Natural killer cell (primary cell): ENCODE measurements at regions not wholly inside any gene's neighbourhood (a gene's known extent, or its start where the extent isn't known, plus 50 kb on each side); places are given as distances from the start of the nearest gene placed in this dataset.
"Not testable (repeated sequence)": the region's sequence is repeated elsewhere in the genome, so short reads cannot be mapped to it uniquely, and the experiment has no call there.

Experiments
- ATAC-seq, 3 donors: fragments of 150-1000 bp in 2 of 3; fragments of 200-7000 bp in 1 of 3; cut with Tn5 transposase; 1 replicate in 1 of 3; 2 replicates in 2 of 3; pipeline ENCODE4 v1.10.0; 2021; ENCODE audit warnings: mild to moderate bottlenecking in 2 of 3, moderate library complexity in 2 of 3
- DNase-seq, 2 donors: peaks; one replicate each; pipeline versions ENCODE4 v3.0.0 to v3.0.0-alpha.2; 2013 to 2021; ENCODE audit warnings: mixed read lengths in 1 of 2
- H3K27ac ChIP-seq: one replicate; pipeline ENCODE4 v1.5.1; 2013; ENCODE audit warnings: mild to moderate bottlenecking, low read length
- H3K27me3 ChIP-seq: one replicate; pipeline ENCODE4 v1.6.1; 2013; ENCODE audit warnings: low read length; ENCODE audit not compliant: control insufficient read depth, insufficient read depth
- H3K36me3 ChIP-seq: one replicate; pipeline ENCODE4 v1.6.1; 2013; ENCODE audit warnings: low read length; ENCODE audit not compliant: control insufficient read depth, insufficient read depth
- H3K4me1 ChIP-seq: one replicate; pipeline ENCODE4 v1.6.1; 2013; ENCODE audit warnings: low read length; ENCODE audit not compliant: control insufficient read depth, insufficient read depth
- H3K4me3 ChIP-seq: one replicate; pipeline ENCODE4 v1.5.1; 2013; ENCODE audit warnings: low read length
- H3K9me3 ChIP-seq: one replicate; pipeline ENCODE4 v1.6.1; 2013; ENCODE audit warnings: low read length; ENCODE audit not compliant: control insufficient read depth, insufficient read depth
- H3K27ac Mint-ChIP-seq, 2 donors: one replicate each; pipeline ENCODE4 v1.8.0; 2022; ENCODE audit warnings: mild to moderate bottlenecking in 2 of 2, mixed read lengths in 2 of 2, moderate library complexity in 1 of 2
- H3K27me3 Mint-ChIP-seq, 2 donors: one replicate each; pipeline ENCODE4 v1.8.0; 2022; ENCODE audit warnings: low read depth in 2 of 2, mixed read lengths in 2 of 2
- H3K36me3 Mint-ChIP-seq: one replicate; pipeline ENCODE4 v1.8.0; 2022; ENCODE audit warnings: mixed read lengths
- H3K4me1 Mint-ChIP-seq, 2 donors: one replicate each; pipeline ENCODE4 v1.8.0; 2022; ENCODE audit warnings: mixed read lengths in 2 of 2
- H3K4me3 Mint-ChIP-seq: one replicate; pipeline ENCODE4 v1.8.0; 2022; ENCODE audit warnings: mild to moderate bottlenecking, moderate library complexity, mixed read lengths
- H3K9me3 Mint-ChIP-seq, 2 donors: one replicate each; pipeline ENCODE4 v1.8.0; 2022; ENCODE audit warnings: mixed read lengths in 2 of 2
- WGBS: methylation state at CpG from one replicate; pipeline ENCODE4 v1.1.7; 2013; ENCODE audit warnings: missing lambda C conversion rate; ENCODE audit not compliant: insufficient coverage; 5-methylcytosine and 5-hydroxymethylcytosine counted together
- intact Hi-C: fragments of 100-400 bp; cut with micrococcal nuclease; formaldehyde crosslinking; loops from one replicate; pipeline ENCODE4 v1.14.2; 2022
- TF ChIP-seq, protein P1 (sequence below): fragments of 200-600 bp; IDR thresholded peaks from one replicate; pipeline ENCODE4 v1.8.0; 2022; ENCODE audit warnings: antibody characterized with exemption

DNA sequence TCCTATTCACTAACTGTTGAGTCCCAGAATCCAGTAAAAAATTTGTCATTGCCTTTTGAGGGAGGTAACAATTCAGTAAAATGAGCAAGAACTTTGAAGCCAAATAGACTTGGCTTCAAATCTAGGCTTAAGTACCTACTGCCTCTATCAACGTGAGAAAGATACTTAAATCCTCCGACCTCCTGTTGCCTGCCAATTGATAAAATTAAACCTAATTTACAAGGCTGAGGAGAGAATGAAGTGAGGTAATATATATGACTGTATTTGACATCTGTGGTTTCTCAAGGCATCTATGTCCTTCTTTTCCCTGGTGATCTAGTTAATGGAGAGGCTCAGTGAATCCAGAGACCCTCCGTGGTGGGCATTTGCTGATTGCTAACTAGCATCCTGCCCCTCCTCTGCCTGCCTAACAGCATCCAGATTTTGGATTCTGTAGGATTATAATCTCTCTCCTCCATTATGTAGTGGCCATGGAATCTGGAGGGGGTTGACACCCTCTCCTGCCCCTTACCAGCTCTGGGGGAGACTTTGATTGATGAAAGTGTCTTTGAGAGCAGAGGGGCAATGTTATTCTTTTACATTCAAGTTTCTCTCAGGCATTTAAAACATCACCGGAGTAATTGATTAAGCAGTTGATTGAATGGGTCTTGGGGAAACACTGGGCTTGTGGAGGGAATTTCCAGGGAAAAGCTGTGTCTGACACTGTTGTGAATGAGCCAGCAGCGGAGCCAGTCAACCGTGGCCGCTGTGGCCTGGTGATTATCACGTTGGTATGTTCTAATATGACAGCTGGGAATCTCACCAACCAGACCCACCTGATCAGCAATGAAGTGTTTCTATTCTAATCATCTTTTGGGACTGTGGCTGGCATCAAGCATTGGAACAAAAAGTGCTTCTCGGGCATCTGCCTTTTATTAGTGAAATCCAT, 140.7 kb upstream of the FAM78B start:
- H3K4me1 ChIP-seq = no peaks in the 10 kb centered on the region
- no peak for ATAC-seq

DNA sequence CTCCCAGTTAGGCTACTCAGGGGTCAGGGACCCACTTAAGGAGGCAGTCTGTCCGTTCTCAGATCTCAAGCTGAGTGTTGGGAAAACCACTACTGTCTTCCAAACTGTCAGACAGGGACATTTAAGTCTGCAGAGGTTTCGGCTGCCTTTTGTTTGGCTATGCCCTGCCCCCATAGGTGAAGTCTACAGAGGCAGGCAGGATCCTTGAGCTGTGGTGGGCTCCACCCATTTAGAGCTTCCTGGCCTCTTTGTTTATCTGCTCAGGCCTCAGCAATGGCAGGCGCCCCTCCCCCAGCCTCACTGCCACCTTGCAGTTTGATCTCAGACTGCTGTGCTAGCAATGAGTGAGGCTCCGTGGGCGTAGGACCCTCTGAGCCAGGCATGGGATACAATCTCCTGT, 149.5 kb upstream of the FAM78B start:
- ATAC-seq, H3K9me3 ChIP-seq, intact Hi-C loops, H3K36me3 Mint-ChIP-seq, H3K4me1 ChIP-seq, H3K27me3 Mint-ChIP-seq, H3K4me3 ChIP-seq, DNase-seq, H3K27ac ChIP-seq, H3K4me3 Mint-ChIP-seq, H3K27me3 ChIP-seq, H3K36me3 ChIP-seq, H3K4me1 Mint-ChIP-seq, H3K27ac Mint-ChIP-seq: not testable (repeated sequence)
- H3K9me3 Mint-ChIP-seq = peaks cover 9 to 11% of the 10 kb centered on the region in 2 donors
- 75% methylated on average over 5 of the region's 5 CpGs for WGBS

More for the DNA sequence above, 140.7 kb upstream of the FAM78B start:
- no peaks in the 10 kb centered on the region for H3K36me3 Mint-ChIP-seq
- Histone ChIP-seq H3K9me3 (no peaks in the 10 kb centered on the region), H3K36me3 (no peaks in the 10 kb centered on the region), H3K4me3 (no peak overlapping the region), H3K27me3 (no peaks in the 10 kb centered on the region), H3K27ac (no peak overlapping the region)
- WGBS = 89% methylated on average over 6 of the region's 9 CpGs
- no peak overlapping the region for H3K27ac Mint-ChIP-seq
- no peaks in the 10 kb centered on the region for H3K27me3 Mint-ChIP-seq
- TF ChIP-seq, protein P1, sequence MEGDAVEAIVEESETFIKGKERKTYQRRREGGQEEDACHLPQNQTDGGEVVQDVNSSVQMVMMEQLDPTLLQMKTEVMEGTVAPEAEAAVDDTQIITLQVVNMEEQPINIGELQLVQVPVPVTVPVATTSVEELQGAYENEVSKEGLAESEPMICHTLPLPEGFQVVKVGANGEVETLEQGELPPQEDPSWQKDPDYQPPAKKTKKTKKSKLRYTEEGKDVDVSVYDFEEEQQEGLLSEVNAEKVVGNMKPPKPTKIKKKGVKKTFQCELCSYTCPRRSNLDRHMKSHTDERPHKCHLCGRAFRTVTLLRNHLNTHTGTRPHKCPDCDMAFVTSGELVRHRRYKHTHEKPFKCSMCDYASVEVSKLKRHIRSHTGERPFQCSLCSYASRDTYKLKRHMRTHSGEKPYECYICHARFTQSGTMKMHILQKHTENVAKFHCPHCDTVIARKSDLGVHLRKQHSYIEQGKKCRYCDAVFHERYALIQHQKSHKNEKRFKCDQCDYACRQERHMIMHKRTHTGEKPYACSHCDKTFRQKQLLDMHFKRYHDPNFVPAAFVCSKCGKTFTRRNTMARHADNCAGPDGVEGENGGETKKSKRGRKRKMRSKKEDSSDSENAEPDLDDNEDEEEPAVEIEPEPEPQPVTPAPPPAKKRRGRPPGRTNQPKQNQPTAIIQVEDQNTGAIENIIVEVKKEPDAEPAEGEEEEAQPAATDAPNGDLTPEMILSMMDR = no peak
- no peaks in the 10 kb centered on the region for H3K4me1 Mint-ChIP-seq
- H3K9me3 Mint-ChIP-seq = peaks cover 4 to 6% of the 10 kb centered on the region in 2 donors
- intact Hi-C loops = no loop called here
- DNase-seq = no peak
- H3K4me3 Mint-ChIP-seq = no peak overlapping the region

DNA sequence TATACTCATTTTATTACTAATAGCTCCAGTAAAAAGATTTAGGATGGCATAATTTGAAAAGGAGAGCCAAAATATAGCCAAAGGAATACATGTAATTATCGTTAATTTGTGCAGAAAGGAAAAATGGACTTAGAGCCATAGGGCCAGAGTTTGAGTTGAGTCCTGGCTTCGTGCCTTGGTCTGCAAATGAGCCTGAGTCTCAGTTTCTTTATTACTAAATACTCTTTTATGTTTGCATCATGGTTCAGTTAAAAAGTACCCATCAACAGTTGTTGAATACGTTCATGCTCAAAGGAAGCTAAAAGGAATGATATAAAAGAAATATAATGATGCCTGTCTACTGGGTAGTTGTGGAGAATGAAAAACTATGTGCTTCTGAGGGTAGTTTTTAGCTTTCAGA, 155.7 kb upstream of the FAM78B start:
- H3K4me1 ChIP-seq = no peaks in the 10 kb centered on the region
- Mint-ChIP-seq H3K4me3 (no peak overlapping the region), H3K27me3 (no peaks in the 10 kb centered on the region), H3K9me3 (peaks cover 0 to 7% of the 10 kb centered on the region in 2 donors), H3K4me1 (no peaks in the 10 kb centered on the region), H3K27ac (no peak overlapping the region), H3K36me3 (no peaks in the 10 kb centered on the region)
- H3K27ac ChIP-seq = no peak overlapping the region
- intact Hi-C loops = no loop called here
- H3K27me3 ChIP-seq = no peaks in the 10 kb centered on the region
- TF ChIP-seq, protein P1 = no peak
- WGBS = 75% methylated on average over 3 of the region's 3 CpGs
- DNase-seq = no peak
- H3K9me3 ChIP-seq = no peaks in the 10 kb centered on the region
- no peak for ATAC-seq
- H3K36me3 ChIP-seq = no peaks in the 10 kb centered on the region
- H3K4me3 ChIP-seq = no peak overlapping the region

DNA sequence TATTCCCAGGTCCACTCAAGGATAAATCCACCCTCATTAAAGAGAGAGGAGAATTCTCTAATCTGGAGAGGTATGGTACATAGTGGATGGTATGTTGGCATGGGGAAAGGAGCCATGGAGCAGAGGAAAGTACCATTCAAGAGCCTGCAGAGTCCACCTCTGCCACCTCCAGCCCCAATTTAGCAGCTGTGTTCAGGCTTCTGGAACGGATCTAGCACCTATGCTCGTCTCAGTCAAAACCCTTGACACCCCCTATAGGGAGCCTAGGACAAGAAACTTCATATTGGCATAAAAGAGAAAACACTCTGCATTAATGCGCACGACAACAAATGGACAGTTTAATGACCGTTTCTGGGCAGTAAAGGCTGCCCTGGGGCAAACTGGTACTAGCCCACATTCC, 161.1 kb upstream of the FAM78B start:
- Histone ChIP-seq H3K27ac (no peak overlapping the region), H3K36me3 (no peaks in the 10 kb centered on the region), H3K4me3 (no peak overlapping the region), H3K4me1 (no peaks in the 10 kb centered on the region), H3K27me3 (no peaks in the 10 kb centered on the region), H3K9me3 (no peaks in the 10 kb centered on the region)
- Mint-ChIP-seq H3K4me1 (no peaks in the 10 kb centered on the region), H3K27ac (no peak overlapping the region), H3K4me3 (no peak overlapping the region), H3K27me3 (no peaks in the 10 kb centered on the region), H3K36me3 (no peaks in the 10 kb centered on the region), H3K9me3 (no peaks in the 10 kb centered on the region)
- WGBS = 78% methylated on average over 5 of the region's 5 CpGs
- no peak for DNase-seq
- ATAC-seq = no peak
- intact Hi-C loops = no loop called here
- TF ChIP-seq, protein P1 = no peak
